ENCODE measurements at regions not wholly inside any gene's neighbourhood (a gene's known extent, or its start where the extent isn't known, plus 50 kb on each side); places are given as distances from the start of the nearest gene placed in this dataset.

DNA sequence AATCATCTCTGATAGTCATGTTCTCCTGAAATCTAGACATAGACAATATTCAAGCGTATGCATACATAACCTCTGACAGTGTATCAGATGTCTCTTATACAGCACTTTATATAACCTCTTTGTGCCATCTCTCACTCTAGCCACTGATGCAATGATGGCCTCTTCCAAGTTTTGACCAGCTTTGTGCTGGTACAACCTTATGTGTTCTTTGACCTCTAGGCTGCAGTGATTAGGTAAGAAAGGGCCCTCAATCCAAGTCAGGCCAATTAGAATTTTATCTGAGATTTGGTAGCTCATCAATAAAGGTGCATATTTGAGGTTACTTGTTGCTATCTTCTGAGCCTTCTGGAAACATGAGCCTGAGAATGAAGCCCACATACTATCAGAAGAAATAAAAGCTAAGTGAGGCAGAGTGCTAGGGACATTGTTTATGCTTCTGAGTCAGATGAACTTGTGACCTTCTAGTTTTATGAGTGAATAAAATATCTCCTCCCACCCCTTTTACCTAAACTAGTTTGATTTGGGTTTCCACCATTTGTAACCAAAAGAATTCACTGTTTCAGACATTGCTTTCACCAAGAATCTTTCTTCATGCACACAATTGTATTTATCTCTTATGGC lies 283.2 kb upstream of the SUCLG2 start:
- no peak for FAIRE-seq
- no peak for TF ChIP-seq RNF2 (IDR thresholded peaks at IDR 0.05; ENCODE audit: borderline replicate concordance, low read depth, low read length, missing control alignments, poor library complexity, severe bottlenecking)
- TF ChIP-seq ASH2L (IDR thresholded peaks at IDR 0.05; ENCODE audit: low read length): no peak
- no peak for TF ChIP-seq RXRA (IDR thresholded peaks at IDR 0.05; ENCODE audit: insufficient read depth, low read depth, low read length)
- no peak for TF ChIP-seq ZNF274 (IDR thresholded peaks at IDR 0.05; ENCODE audit: borderline replicate concordance, extremely low read depth, low read length)
- no peak for TF ChIP-seq CBX8 (IDR thresholded peaks at IDR 0.05; ENCODE audit: borderline replicate concordance, low read depth, low read length)
- no peak for TF ChIP-seq JUND (IDR thresholded peaks at IDR 0.05; ENCODE audit: low read length)
- no peak for TF ChIP-seq POU5F1 (IDR thresholded peaks at IDR 0.05; ENCODE audit: low read depth, low read length)
- TF ChIP-seq HDAC6 (IDR thresholded peaks at IDR 0.05; ENCODE audit: low read depth, low read length): no peak
- no peak for TF ChIP-seq BRCA1 (IDR thresholded peaks at IDR 0.05; ENCODE audit: low read depth, low read length)
- TF ChIP-seq MAFK (IDR thresholded peaks at IDR 0.05; ENCODE audit: low read depth, low read length): no peak
- TF ChIP-seq SIN3A (conservative IDR thresholded peaks at IDR 0.05 in 1 of 2, IDR thresholded peaks at IDR 0.05 in 1 of 2; ENCODE audit: low read depth in 1 of 2, low read length in 2 of 2): no peak

More for the DNA sequence above, 283.2 kb upstream of the SUCLG2 start:
- no peaks in the 10 kb centered on the region; a peak in 1 of 8 replicates for H3K36me3 ChIP-seq (ENCODE audit: control insufficient read depth in 2 of 4, insufficient read depth in 4 of 4, low read length in 3 of 4)
- H3K23me2 ChIP-seq (ENCODE audit: low read depth, low read length): no peaks in the 10 kb centered on the region
- no peaks in the 10 kb centered on the region for H3K79me1 ChIP-seq (ENCODE audit: low read depth, low read length)
- no peak overlapping the region for H3K18ac ChIP-seq (ENCODE audit: extremely low read depth, low read length)
- no peaks in the 10 kb centered on the region for H4K20me1 ChIP-seq (replicated peaks in 1 of 2; ENCODE audit: control insufficient read depth in 1 of 2, insufficient read depth in 2 of 2, low read length in 2 of 2)
- H3K9ac ChIP-seq (replicated peaks in 1 of 4; ENCODE audit: extremely low read depth in 1 of 4, low read depth in 3 of 4, low read length in 3 of 4): no peak overlapping the region
- H3K14ac ChIP-seq (ENCODE audit: insufficient read length): no peak overlapping the region
- no peaks in the 10 kb centered on the region for H3K79me2 ChIP-seq (ENCODE audit: control insufficient read depth in 1 of 2, insufficient read depth in 2 of 2, low read length in 2 of 2)
- peaks cover 0 to 4% of the 10 kb centered on the region in 2 experiments; a peak in 1 of 4 replicates for H3K9me3 ChIP-seq (ENCODE audit: insufficient read depth in 2 of 2, low read depth in 1 of 2, low read length in 1 of 2)
- H3K4me2 ChIP-seq (ENCODE audit: insufficient read depth in 1 of 2, low read depth in 2 of 2, low read length in 2 of 2): no peak overlapping the region
- no peak overlapping the region for H3K56ac ChIP-seq (replicated peaks; ENCODE audit: insufficient read length, low read depth, low read length)
- H3K4ac ChIP-seq (replicated peaks; ENCODE audit: insufficient read length, low read depth, low read length): no peak overlapping the region
- H2AK5ac ChIP-seq (ENCODE audit: low read depth, low read length): no peak overlapping the region
- POLR2A ChIA-PET (ENCODE audit: partially characterized antibody): no interaction called here
- H2AFZ ChIP-seq (ENCODE audit: low read length): no peak overlapping the region
- no peak for DNase-seq (ENCODE audit: low read depth in 1 of 2, low spot score in 2 of 2)
- H3K27ac ChIP-seq (ENCODE audit: low read depth, low read length): no peak overlapping the region
- no peak overlapping the region for H4K8ac ChIP-seq (ENCODE audit: extremely low read depth, insufficient read depth, low read length)
- H4K5ac ChIP-seq (ENCODE audit: insufficient read length, low read depth, low read length): no peak overlapping the region
- no peak overlapping the region for H3K4me3 ChIP-seq (ENCODE audit: extremely low read depth in 1 of 4, insufficient read depth in 2 of 4, low read depth in 3 of 4, low read length in 4 of 4)
- no peak overlapping the region for H2BK15ac ChIP-seq (ENCODE audit: low read length)
- 94% methylated on average over 1 of the region's 1 CpG; no CpG with 5 or more reads in 1 of the 2 experiments for WGBS, 2 experiments (ENCODE audit: extremely low coverage in 1 of 2, insufficient coverage in 1 of 2, insufficient read length in 1 of 2, insufficient replicate concordance in 2 of 2, low coverage in 1 of 2, low lambda C conversion rate in 2 of 2, missing lambda C conversion rate in 1 of 2)
- no peak overlapping the region for H3K23ac ChIP-seq (ENCODE audit: insufficient read length)
- H2BK20ac ChIP-seq (ENCODE audit: low read length): no peak overlapping the region
- H2BK5ac ChIP-seq (ENCODE audit: low read depth, low read length): no peak overlapping the region
- no peak overlapping the region for H4K91ac ChIP-seq (replicated peaks; ENCODE audit: insufficient read length, low read length)
- no peaks in the 10 kb centered on the region for H3K4me1 ChIP-seq (replicated peaks in 1 of 4; ENCODE audit: control insufficient read depth in 3 of 4, insufficient read depth in 4 of 4, low read length in 3 of 4)
- no peak overlapping the region for H2BK12ac ChIP-seq (ENCODE audit: low read depth, low read length)
- CTCF ChIA-PET (ENCODE audit: partially characterized antibody): interaction anchor here (0.6 kb wide), 1 partner anchor 519 kb away, joined by 3 read pairs; no protein-coding TSS in a partner anchor
- H2BK120ac ChIP-seq (replicated peaks; ENCODE audit: low read depth, low read length): no peak overlapping the region
- H3K27me3 ChIP-seq (replicated peaks in 1 of 4; ENCODE audit: control insufficient read depth in 3 of 4, extremely low read depth in 1 of 4, insufficient read depth in 3 of 4, low read length in 3 of 4): no peaks in the 10 kb centered on the region
